NCI-H524 (cell line): ENCODE measurements at regions not wholly inside any gene's neighbourhood (a gene's known extent, or its start where the extent isn't known, plus 50 kb on each side); places are given as distances from the start of the nearest gene placed in this dataset.
"Not testable (repeated sequence)": the region's sequence is repeated elsewhere in the genome, so short reads cannot be mapped to it uniquely, and the experiment has no call there.

Experiments
- DNase-seq, 2 experiments: peaks; one replicate each; lab custom pipeline; 2025; lab: John Stamatoyannopoulos, UW

GRCh38 chr3:73120710-73121109, 59.3 kb downstream of the EBLN2 start:
- no peak for DNase-seq

DNA sequence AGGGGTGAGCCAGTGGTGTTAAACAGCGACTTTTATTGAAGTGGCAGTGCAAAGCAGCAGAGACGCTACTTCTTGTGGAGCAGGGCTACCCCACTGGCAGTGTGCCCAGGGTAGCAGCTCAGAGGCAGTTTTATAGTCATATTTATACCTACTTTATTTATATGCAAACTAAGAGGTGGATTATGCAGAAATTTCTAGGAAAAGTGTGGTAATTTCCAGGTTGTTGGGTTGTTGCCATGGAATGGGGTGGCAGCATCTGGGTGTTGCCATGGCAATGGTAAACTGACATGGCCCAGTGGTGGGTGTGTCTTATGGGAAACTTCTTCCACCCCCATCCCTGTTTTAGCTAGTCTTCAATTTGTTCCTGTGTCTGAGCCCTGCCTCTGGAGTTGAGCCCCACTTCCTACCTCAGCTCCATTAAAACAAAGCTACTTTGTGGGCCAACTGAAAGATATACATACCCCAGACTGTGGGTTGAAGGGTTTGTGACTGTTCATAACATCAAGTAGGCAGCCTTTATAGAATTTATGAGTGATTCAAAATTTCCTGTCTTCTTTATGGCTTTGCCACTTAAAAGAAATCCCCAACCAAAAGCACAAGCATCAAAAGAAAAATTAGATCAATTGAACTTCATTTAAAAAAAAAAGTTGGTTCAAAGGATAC, 60.3 kb downstream of the EBLN2 start:
- no peak for DNase-seq

GRCh38 chr3:73134034-73134433, 72.6 kb downstream of the EBLN2 start:
- no peak for DNase-seq

DNA sequence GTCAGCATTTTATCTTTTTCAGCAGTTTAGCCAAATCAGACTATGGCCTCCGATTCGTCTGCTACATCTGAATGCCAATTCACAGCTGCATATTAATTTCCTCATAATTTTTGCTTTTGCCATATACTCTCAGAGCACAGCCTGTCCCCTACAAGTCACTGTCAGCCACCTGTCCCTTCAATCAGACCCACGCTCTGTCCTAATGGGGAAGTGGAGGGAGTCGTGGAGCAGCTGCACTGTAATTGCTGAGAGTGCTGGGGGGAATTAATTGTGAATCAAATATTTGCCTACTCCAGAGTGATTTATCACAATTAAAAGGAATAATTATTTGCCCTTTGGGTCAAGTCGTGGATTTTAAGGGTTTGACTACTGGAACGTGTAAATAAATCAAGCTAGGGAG, 75.5 kb downstream of the EBLN2 start:
- peak in 1 of 2 experiments; percentile 44 for DNase-seq

DNA sequence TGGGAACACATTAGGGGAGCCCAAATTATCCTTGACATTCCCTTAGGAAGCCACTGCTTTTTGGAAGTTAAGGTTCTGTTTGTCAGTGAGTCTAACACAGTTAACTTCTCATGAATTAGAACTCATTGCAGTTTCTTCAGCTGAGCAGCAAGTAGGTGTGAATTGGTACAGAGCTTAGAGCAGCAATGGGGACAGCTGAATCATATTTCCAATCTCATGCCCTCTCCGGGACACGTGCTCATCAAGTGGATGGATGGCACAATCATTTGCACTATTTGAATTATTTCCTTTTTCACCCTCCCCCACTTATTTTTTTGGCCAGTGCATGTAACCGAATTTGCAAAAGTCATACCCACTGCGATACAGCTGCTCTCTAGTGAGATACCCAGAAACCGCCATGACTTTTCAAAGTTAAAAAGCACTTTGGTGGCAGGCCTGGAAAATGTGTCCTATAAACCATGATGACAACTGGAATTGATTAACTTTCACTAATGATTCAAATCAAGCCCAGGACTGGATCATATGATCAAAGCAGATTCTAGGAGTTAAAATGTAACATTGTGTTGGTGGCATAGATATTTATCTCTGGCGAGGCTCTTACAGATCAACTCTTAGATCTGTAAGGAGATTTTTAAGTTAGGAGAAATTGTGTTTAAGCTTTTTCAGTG, 76.4 kb downstream of the EBLN2 start:
- no peak for DNase-seq

DNA sequence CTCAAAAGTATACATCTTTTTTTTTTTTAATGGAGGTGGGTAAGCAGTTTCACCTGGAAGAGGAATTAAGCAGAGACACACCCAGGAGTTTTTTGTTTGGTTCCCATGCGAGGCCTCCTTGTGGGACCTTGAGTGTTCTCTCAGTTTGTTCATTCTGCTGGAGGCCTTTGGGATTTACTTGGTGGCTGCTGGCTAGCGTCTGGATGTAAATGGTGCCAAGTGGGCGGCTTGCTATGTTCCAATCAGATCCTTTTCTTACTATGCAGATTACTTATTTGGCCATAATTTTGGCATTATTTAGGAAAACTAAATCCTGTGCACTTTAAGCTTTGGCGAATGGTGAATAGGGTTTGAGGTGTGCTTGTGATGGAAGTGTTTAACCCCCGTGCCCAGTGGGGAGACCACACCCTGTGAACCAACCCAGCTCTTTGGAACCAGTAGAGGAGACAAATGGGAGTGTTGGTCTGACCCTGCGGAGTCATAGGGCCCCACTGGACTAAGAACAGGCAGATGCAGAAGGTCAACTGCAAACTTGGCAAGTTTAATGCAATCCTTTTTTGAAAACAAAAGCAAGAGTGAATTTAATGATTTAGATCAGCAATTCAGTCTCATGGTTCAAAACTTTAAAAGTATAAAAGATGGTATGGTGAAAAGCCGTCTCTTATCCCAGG, 79.4 kb downstream of the EBLN2 start:
- DNase-seq = no peak

DNA sequence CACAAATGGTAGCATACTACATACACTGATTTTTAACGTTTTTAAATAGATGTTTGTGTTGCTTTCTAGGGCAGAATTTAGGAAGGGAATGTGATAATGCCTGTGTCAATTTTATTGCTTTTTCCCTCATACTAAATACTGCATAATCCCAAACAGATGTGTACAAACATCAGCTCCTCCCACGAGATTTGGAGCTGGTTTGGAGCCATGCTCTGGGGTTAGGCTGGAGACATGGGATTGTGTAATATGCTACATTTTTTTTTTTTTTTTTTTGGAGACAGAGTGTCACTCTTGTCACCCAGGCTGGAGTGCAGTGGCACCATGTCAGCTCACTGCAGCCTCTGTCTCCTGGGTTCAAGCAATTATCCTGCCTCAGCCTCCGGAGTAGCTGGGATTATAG, 80.1 kb downstream of the EBLN2 start:
- no peak for DNase-seq

DNA sequence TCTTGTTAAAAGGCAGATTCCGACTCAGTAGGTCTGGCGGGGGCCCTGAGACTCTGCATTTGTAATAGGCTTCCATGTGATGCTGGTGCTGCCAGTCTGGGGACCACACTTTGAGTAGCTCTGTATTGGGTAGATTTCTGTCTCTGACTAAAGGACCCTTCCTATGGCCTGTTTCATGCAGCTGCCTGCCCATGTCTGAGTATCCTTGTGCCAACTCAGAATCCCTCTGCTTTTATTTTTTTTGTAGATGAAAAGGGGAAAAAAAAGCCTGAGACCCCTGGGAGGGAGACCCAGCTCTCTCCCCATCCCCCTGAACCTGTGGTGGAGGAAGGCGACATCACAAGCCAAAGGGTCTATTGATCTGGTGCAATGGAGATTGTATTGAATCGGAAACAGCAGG, 81.9 kb downstream of the EBLN2 start:
- no peak for DNase-seq

DNA sequence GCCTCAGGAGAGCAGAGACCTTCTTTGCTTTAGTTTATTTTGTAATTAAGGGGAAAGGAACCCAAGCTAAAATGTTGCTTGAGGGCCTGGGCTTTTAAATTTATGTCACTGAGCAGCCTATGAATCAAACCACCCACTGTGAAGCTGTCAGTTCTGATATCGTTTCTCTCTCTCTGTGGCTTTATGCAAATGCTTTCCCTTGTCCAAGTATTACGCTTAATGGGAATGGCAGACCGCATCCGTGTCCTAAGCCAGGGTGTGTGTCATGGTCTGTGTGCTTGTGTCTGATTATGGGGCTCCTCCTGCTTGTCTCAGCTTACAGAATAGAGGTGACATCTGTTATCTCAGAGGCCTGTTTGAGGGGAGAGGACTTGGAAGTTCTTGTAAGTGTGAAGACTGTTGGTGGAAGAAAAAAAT, 82.4 kb downstream of the EBLN2 start:
- peak; percentile 13 to 69 for DNase-seq

DNA sequence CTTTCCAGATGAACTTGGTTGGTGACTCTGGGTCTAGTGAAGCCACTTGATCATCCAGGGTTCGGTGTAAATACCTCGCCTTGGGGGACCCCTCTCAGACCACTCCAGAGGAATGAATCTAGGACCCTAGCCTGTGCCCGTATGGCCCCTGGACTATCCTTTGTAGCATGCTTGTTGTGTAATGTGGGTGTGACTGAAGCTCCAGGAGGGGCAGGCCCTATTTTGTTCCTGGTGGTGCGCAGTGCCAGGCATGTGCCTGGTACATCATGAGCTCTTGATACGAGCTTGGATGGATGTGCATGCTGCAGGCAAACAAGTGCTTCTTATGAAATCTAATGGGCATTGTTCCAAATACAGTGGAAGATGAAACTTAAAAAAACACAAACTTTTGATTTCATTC, 82.8 kb downstream of the EBLN2 start:
- no peak for DNase-seq

DNA sequence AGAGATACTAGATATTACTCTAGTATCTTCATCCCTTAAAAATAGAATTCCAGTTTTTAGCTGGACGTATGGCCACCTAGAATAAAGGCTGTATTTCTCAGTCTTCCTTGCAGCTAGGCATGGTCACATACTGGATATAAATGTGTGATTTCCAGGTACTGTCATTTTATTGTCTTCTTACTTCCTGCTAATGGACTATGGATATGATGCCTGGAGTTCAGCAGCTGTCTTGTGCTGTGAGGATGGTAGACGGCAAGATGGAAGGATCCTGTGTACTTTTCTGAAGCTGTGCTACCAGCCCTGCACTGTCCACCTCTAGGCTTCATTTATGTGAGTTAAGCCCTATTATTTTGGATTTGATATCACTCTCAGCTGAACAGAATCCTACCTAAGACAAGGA, 83.4 kb downstream of the EBLN2 start:
- DNase-seq = no peak

GRCh38 chr3:73147479-73147878, 86.0 kb downstream of the EBLN2 start:
- DNase-seq = not testable (repeated sequence)

- no peak for DNase-seq
These were observed 86.7 kb downstream of the EBLN2 start for GRCh38 chr3:73148206-73148605.

DNA sequence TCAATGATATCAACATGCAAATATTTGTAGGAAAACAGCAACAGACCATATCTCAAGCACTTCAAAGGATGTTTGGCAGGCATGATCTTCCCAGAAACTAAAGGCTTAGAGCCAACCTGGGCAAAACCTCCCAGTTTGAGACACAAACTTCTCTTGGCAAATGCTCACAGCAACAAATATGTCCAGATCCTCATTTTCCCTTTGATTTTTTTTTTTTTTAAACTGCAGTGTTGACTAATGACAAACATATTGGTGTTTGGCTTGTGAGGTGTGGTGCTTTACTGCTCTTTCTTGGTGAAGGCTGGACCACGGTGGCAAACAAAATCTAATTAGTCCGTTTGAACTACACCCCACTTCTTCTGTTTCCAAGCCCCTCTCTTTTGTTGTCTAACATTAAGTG, 87.2 kb downstream of the EBLN2 start:
- no peak for DNase-seq

DNA sequence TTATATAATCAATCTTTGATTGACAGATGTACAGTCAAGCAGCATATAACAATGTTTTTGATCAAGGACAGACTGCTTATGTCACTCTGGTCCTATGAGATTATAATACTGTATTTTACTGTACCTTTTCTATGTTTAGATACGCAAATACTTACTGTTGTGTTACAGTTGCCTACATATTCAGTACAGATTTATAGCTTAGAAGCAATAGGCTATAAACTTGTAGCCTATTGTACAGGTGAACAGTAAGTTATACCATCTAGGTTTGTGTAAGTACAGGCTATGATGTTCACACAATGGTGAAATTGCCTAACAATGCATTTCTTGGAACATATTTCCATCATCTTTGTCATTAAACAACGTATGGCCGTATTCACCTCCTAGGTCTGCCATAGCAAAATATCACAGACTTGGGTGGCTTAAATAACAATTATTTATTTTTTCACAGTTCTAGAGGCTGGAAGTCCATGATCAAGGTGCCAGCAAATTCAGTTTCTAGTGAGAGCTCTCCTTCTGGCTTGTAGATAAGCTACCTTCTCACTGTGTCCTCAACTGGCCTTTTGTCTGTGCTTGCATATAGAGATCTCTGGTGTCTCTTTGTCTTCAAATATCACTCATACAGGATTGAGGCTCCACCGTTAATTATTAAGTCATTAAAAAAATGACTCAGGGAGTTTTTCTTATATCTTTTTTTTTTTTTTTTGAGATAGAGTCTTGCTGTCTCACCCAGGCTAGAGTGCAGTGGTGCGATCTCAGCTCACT, 89.1 kb downstream of the EBLN2 start:
- DNase-seq = no peak

- DNase-seq = not testable (repeated sequence)
These were observed 91.1 kb downstream of the EBLN2 start for GRCh38 chr3:73152571-73152970.

- not testable (repeated sequence) for DNase-seq
These were observed 91.6 kb downstream of the EBLN2 start for GRCh38 chr3:73153057-73153456.

DNA sequence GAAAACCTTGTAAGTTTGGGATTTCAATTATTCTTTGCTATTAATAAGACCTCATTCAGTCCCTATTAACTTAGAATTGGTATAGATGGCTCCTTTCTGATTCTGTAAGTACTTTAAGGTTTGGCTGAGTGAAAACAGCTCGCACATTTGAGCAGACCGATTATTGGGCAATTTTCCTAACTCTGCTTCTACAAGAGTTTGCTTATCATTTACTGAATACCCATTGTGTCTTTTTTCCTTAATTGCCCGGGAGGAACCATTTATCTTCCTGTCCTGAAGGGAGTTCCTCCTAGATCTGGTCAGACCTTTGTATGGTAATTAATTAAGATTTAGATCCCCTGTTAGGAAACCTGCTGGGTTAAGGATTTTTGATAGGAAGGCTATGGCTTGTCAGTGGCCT, 92.8 kb downstream of the EBLN2 start:
- not testable (repeated sequence) for DNase-seq

DNA sequence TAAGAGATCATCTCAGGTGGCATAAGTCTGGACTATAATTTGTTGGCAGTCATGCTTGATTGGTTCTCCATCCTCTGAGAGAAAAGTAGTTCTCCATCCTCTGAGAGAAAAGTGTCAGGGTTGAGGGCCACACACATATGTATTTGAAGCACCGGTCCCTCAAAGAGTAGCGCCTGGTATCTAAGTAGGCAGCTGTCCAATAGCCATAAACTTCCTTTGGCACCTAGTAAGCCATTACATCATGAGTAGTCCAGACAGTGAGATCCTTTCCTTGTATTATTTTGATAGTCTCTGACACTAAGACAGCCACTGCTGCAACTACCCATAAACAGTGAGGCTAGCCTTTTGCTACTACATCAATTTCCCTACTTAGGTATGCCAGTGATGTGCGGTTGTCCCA, 94.0 kb downstream of the EBLN2 start:
- not testable (repeated sequence) for DNase-seq

GRCh38 chr3:73164622-73165021, 103.2 kb downstream of the EBLN2 start:
- no peak for DNase-seq

DNA sequence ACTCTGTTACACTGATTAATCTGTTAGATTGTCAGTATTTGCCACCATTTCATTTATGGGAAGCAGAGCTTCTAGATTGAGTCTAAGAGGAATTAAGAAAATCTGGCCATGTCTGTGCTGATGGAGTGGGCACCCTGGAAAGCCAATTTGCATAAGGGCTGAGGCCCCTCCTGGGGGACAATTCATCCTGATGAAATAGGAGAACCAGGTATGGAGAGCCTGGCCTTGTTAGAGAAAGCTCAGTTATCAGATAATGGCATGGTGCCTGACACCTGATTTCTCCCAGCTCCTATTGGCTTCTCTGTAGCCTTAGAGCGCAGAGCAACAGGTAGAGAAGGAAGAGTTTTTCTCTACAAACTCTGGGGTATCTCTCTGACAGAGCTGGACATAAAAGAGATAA, 114.2 kb downstream of the EBLN2 start:
- DNase-seq = no peak

DNA sequence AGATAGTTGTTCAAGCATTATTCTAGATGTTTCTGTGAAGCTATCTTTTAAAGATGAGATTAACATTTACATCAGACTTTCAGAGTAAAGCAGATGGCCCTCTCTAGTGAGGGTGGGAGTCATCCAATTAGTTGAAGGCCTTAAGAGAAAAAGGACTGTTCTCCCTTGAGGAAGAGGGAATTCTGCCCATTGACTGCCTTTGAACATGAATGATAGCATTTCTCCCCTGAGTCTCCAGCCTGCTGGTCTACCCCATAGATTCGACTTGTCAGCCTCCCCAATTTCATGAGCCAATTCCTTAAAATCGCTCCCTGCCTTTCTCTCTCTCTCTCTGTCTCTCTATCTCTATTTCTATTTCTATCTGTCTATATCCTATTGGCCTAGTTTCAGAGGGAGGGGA, 115.5 kb downstream of the EBLN2 start:
- DNase-seq = no peak

- no peak for DNase-seq
These were observed 116.4 kb downstream of the EBLN2 start for GRCh38 chr3:73177827-73178226.
